ENCODE measurements at regions not wholly inside any gene's neighbourhood (a gene's known extent, or its start where the extent isn't known, plus 50 kb on each side); places are given as distances from the start of the nearest gene placed in this dataset.

DNA sequence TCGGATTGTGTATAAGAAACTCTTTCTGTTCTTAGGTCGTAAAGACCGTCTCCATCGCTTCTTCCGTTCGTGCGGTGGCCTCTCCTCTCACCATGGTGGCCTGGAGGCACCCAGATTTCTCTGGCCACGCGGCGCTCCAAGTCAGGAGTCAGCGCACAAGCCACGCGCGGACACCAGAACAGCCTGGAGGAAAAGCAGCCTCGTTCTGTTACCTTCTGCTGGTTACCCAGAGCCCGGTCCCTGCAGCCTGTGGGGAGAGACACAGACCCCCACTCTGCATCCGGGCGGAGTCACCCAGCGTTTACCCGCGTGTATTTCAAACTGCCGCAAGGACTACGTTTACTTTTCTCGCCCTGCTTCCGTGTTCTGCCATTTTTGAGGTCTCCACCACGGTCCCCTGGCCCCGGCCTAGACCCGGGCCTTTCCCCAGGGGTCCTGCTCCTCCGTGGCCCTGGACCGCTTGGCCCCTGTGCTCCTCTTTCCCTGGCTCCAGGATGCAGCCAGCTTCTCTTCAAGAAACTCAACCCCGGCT lies 776.1 kb downstream of the BRD1 start:
- DNase-seq (ENCODE audit: low read depth) = no peak

DNA sequence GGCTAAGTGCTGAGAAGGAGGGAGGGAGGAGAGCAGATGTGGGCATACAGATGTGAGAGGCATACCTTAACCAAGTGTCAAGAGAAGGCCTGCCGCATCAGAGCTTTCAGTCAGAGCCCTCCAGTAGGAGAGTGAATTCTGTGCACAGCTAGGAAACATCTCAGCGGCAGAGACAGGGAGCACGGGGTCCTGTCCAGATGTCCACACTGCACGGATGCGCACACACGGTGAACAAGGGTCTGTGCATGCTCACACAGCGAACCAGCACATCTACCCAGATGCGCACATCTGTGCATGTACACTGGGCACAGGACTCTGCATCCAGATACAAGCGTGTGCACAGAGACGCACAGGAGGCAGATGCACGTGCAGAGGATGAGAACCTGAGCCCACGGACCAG lies 778.0 kb downstream of the BRD1 start:
- no peak for DNase-seq (ENCODE audit: low read depth)

DNA sequence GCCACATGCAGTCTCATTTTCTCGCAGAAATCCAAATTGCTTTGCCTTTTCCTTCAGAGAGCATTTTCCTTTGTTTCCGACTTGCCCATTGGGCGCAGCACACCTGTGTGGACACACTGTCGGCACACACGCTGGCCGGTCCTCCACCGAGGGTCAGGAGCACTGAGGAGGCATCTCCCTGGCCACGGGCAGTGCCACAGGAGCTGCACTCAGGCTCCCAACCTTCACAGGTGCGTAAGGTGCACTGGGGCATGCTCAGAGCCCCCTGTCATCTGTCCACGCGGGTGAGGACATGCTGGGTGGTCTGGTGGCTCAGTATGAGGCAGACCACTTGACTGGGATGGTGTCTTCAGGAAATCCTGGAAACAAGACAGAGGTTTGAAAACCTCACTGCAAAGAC lies 779.1 kb downstream of the BRD1 start:
- DNase-seq (ENCODE audit: low read depth) = no peak

DNA sequence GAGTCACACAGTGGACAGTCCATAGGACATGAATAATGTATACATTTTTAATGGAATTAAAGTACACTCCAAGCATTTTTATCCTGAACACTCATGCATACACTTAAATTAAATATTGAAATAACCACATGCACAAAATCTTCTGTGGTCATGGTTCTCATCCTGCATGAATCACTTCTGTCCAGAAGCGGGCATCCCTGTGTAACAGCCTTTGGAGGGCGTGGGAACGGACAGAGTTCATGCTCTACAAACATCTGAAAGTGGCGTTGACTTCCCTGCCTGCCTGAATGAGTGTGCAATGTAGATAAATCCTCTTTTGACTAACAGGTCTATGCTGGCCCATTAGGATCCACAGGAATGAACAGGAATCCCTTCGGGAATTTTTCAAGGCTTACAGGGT lies 780.2 kb downstream of the BRD1 start:
- no peak for DNase-seq (ENCODE audit: low read depth)

DNA sequence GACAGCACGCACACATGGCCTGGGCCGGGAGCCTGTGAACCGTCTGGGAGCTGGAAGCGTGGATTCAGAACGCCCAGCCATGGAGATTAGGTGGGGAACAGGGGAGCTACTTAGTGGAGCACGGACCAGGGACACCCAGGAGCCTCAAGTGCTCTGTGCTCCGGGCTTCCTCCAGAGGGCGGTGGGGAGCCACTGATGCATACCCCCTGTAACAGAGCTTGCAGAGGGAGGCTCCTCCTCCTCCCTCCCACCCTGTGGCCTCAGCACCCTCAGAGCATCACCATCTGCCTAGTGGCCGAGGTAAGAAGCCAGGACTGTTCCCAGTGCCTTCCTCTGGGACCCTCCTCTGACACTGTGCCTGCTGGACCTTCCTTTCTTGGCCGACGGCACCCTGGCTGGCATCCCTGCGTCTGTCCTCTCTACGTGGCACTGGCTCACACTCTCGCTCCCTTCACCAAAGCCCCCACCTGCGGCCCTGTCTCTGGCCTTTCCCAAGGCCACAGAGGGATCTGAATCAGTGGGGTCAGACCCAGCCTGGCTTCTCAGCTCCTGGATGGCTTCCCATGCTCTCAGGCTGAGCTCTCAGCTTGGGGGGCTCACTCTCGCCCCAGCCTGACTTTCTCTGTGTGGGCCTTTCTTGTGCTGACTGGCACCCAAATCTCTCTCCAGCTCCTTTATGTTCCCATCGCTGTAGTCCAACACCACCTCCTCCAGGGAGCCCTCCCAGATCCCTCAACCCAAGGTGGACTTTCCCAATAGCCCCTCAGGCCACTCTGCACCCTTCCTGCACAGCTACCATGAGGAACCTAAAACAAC lies 780.9 kb downstream of the BRD1 start:
- DNase-seq (ENCODE audit: low read depth) = no peak

DNA sequence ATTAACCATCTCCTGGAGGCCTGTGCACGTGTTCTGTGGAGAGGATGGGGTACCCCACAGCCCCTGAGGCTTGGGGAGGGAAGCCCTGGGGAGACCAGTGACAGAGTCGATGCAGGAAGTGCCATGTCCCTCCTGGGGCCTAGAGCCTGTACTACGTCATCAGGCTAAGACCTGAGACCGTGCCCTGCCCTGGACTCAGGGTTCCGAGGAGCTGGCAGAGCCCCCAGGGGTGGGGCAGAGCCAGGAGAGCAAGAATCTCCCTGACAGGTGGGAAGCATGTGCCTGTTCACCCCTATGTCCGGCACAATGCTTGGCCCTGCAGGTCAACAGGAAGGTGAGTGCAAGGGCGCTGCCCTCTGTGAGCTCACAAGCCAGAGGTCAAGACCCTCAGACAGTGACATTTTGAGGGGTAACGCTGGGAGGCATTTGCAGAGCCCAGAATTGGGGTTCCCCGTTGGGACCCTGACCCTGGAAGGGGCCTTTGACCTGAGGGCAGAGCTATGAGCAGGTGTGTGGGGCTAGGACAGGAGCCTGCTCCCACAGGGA lies 781.6 kb downstream of the BRD1 start:
- no peak for DNase-seq (ENCODE audit: low read depth)

DNA sequence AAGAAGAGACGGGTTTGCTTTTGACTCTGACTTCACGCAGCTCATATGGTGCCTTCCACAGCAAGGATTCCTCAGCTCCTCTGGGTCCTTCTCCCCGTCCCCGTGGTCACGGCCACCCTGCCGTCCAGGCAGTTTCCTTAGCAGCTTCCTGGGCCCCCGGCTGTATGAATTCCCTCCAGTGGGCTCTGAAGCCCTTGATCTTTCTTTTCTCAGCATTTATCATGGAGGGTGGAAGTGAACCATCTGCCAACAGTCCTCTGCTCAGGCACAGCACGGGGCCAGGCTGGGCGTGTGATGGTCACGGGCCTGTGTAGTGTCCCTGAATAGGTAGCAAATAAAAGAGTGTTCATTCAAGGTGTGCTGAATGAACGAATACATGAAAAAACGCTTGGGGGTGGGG lies 782.4 kb downstream of the BRD1 start:
- DNase-seq (ENCODE audit: low read depth) = no peak

DNA sequence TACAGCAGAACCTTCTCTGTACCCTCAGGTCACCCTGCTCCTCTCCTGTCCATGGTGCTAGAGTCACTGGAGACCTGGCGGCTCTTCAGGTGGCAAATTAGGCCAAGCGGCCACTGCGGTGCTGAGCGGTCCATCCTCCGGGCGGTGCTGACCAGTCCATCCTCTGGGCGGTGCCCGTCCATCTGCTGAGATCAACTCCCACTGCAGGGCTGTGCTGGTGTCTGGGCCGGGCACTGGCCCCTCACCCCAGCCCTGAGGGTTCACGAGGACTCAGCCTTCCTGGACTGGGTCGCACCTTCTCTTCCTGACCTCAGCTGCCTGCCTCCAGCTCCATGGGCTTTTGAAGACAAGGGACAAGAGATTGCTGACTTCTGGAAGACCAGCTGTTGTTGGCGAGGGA lies 782.9 kb downstream of the BRD1 start:
- DNase-seq (ENCODE audit: low read depth) = no peak

DNA sequence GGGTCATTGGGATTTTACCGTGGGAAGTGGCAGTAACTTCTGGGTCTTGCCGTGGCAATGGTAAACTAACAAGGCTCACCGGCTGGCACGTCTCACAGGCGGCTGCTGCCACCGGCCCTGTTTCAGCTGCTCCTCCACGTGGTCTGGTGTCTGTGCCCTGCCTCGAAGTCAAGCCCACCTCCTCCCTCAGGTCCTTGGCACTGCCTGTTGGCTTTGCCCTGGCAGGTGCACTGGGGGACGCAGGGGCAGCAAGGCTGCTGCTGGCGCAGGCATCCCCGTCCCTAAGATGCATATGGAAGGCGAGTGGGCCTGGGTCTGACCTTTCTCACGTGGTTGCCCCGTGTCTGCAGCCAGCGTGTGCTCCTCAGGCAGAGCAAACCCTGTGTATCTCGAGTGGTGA lies 783.6 kb downstream of the BRD1 start:
- DNase-seq (ENCODE audit: low read depth) = no peak

DNA sequence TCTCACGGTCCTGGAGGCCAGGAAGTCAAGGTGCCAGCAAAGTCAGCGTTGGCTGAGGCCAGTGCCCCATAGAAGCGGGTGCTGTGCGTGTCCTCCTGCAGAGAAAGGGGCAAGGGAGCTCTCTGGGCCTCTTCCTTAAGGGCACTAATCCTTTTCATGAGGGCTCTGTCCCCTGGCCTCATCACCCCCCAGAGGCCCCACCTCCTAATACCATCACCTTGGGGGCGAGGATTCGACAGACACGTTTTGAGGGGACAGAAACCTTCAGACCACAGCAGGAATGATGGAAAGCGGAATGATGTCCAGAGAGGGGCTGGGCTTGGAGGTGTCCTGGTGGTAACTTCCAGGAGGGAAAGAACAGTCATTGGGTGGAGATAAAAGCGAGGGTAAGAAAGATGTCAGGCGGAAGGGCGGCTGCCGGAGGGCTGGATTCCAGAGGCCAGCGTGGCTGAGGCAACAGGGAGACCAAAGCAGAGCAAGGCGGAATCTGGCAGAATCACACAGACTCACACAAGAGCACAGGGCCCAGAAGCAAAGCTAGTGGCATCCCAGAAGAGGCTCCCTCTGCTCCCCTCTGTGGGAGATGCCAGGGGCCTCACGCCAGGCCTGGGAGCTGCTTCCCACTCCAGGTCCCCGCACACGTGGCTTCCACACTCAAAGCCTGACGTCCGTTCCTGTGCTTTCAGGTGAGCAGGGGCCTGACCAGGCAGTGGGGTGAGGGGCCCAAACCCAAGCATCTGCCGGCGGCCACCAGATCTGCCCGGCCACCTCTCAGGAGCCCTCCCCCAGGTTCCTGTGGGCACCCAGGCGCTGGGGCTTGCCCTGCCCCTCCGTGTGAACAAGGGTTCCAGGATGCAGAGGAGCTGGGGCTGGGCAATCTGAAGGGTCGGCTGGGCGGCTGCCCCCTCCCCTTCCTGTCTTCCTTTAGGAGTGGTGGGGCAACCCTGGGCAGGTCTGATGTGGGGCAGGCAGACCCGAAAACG lies 784.5 kb downstream of the BRD1 start:
- DNase-seq (ENCODE audit: low read depth) = no peak

DNA sequence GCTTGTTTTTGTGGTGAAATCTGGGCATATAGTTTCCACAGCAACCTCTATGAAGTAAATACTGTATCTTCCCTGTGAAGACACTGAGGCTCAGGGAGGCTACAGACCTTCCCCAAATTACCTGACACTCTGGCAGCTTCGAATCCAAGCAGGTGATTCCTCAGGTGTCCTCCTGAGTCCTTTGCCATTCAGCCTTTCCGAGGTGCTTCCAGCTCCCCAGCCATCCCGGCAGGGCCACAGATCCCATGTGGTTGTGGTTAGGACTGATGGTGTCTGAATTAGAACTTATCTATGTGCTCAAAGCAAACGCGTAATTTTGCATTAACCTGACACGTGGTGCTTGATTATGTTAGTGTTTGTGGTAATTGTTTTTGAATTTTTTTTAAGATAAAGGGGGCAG lies 785.6 kb downstream of the BRD1 start:
- no peak for DNase-seq (ENCODE audit: low read depth)

DNA sequence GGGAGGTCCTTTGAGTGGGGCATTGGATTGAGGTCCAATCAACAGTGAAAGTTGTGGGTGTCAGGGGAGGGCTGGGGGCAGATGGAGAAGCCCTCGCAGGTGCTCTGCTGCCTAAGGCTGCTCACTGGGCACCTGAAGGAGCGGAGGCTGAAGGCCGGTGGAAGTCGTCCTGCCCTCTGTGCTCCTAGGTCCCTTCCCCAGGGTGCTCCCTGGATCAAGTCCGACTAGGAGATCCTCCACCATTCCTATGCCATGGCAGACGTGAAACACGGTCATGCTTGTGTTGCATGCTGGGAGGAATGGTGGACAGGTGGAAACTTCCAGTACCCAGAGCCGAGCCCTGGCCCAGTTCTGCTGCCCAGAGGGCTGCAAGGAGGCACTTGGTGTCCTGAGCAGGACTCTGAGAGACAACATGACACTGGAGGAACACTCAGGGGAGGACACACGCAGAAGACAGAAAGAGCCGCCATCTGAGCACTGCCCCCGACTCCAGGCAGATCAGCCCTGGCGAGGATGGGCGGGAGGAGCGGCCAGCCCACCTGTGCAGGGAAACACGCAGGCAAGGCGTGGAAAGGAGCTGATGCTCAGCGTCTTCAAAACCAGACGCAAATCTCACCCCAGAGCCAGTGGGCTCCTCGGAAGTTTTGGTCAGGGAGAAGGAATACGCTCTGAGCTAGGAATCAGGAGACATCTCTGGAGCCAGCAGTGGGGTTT lies 786.8 kb downstream of the BRD1 start:
- no peak for DNase-seq (ENCODE audit: low read depth)

DNA sequence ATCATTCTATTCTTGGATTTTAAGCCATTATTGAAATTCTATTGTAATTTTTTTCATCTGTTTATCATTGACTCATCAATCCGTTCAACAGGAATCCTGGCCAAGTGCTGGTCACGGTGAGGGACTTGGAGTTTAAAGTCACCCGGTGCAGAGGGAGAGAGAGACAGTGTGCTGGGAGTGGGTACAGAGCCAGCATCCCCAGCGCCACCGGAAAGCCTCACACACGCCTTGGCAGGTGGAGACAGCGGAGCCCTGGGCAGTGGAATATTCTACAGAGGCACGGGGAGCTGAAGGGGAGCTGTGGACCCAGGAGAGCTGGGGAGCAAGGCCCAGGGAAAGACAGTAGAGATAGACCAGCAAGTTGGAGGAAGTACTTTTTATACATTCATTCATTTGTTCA lies 787.6 kb downstream of the BRD1 start:
- DNase-seq (ENCODE audit: low read depth) = no peak

DNA sequence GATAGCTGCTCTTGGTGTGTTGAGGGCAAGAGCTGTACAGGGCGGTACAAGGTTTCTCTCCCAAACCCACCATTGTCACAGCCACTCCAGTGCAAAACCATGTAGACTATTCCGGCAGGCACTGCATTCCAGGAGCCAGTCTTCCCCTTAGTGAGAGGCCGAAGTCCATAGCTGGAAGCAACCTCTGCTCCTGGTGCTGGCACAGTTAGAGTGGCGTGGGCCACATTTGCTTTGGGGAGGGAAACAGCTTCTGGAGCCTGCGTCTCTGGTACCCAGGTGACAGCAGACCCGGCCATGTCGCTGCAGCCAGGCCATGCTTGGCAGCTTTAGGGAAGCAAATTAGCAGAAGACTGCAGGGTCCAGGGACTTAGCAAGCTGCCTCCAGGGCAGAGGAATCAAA lies 788.0 kb downstream of the BRD1 start:
- no peak for DNase-seq (ENCODE audit: low read depth)

DNA sequence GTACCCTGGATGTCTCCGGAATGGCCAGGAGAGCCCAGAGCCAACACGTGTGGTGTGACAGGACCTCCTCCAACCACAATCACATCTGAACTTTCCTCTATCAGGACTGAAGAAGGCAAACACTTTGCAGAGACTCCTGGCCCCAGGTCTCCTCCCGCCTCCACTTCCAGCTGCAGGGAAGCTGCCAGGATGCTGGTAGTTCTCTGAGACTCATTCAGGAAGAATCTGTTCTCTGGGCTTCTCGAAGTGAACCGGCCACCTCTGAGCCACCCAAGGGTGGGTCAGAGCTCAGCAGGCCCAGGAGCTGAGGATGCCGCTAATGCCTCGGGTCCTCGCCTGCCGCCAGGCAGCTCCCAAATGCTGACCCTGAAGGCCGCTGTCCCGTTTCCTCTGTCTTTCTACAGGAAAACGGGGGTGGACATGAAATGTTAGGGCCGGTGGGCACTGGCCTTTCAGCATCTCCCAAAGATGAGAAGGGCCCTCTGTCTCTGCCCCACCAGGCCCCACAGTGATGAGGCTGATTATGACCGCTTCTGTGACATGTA lies 789.9 kb downstream of the BRD1 start:
- DNase-seq (ENCODE audit: low read depth) = no peak

DNA sequence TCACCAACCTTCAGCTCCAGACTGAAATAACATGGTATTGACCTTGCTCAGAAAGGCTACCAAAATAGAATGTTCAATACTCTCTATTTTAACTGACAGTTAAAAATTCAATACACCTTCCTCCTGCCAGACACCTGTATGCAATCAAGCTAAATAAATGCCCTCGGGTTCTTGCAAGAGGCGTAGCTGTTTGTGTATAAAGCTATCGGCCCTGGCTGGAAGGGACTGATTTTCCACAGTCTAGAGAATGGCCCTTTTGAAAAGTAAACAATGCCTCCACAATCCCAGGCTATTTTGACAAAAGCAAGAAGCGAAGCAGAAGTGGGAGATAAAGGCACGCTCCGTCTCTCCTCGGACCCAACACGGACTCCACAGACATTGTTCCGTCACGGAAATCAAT lies 791.2 kb downstream of the BRD1 start:
- DNase-seq (ENCODE audit: low read depth) = no peak

DNA sequence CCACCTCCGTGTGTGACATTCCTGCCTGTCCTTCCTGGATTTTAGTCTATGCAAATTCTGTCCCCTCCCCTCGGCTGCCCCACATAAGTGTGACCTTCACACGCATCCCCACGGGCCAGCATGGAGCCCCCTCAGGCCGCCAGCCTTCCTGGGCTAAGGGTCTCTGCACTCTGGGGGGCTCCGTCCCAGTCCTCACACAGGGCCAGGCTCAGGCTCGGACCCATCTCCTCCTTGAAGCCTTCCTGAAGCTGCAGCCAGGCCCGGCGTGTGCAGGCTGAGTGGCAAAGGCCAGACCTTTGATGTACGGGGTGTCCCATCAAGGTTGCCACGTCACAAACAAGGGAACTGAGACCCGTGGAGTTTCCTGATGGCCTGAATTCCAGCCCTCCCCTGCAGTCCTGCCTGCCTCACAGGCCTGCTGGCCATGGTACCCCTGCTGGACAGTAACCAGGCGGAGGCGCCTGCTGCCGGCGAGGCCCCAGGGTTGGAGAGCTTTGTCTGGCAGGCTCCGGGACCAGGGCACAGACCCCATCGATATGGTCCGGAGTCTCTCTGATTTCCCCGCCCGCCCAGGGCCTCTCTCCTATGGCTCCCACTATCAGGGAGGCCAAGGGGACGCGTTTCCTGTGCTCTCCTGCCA lies 791.7 kb downstream of the BRD1 start:
- no peak for DNase-seq (ENCODE audit: low read depth)

DNA sequence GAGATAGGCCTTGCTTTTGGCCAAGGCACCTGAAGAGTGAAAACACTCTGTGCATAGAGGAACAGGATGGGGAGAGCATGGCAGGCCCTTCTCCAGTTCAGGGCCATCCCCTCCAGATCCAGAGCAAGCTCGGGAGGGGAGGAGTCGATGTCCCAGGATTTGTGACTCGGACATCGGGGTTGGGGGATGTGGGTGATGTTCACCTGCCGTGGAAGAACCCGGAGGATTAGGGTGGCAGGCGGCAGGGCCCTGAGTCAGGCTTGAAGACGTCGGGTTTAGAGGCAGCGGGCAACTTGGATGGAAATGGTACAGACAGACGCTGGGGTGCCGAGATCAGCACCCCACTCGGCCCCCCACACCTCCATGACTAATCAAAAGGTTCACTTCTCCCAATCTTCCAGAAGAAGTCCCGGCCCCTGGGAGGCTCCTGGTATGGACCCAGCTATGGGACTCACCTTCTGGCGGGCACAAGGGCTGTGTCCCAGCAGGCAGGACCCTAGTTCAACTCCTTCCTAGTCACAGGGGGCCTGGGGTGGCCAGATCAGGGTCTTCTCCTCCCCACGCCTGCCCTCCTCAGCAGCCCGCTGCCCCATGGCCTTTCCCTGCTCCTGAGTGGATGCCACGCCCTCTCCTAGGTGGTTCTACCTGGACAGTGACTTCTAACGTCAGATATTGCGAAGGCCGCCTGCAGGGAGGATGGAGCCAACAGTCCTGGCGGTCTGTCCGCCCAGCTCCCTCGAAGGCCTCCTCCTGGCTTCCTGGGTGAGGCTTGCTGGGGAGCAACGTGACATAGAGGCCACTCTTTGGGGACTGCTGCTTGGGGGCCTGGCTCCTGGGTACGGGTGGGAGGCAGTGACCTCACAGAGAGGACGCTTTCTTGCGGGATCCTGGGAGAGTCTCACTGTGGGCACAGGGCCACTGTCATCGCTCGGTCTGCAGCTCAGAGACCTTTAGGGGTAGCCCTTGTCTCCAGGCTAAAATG lies 792.5 kb downstream of the BRD1 start:
- DNase-seq (ENCODE audit: low read depth) = no peak

DNA sequence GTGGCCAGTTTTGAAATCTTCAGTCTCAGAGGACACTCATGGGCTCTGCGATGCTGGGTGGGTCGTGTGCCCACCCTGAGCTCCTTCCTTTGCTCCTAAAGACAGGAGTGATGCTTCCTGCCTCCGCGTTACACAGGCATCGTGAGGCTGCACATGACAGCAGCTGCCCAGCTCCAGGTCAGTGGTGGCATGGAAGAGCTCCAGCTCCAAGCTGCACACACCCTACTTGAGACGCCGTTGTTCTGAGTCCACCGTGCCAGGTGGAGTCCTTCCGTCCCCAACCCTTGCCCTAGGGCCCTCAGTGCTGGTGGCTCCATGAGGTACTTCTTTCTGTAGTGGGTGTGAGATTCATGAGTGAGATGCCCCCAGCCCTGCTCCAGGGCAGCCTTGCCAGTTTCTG lies 794.1 kb downstream of the BRD1 start:
- DNase-seq (ENCODE audit: low read depth) = no peak

DNA sequence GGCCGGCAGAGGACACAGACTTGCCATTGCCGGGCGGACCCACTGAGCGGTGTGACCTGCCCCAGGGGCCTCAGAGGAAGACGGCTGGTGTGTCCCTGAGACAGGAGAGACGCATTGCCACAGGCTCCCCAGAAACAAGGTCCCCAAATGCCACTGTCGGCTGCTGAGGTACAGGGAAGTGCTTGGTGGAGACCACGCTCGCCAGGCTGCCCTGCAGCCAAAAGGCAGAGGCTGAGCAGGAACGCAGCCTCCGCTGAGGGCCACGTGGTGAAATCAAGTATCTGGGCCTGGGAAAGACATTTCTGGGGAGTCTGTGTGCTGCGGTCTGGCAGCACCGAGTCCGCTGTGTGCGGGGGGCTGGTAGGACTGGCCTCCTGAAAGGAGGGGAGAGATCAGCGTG lies 794.9 kb downstream of the BRD1 start:
- DNase-seq (ENCODE audit: low read depth) = no peak

All from non-pigmented ciliary epithelial cell (primary cell).